Stromal cell of bone marrow (primary cell): ENCODE measurements at regions not wholly inside any gene's neighbourhood (a gene's known extent, or its start where the extent isn't known, plus 50 kb on each side); places are given as distances from the start of the nearest gene placed in this dataset.
A peak's percentile ranks its signal among the peaks of the same experiment; 100 is the strongest.

Experiments used
- DNase-seq: peaks from one replicate; pipeline ENCODE4 v3.0.0-alpha.2; 2012; ENCODE audit warnings: low read depth

GRCh38 chr4:24476282-24476681 is 108.1 kb downstream of the DHX15 start:
- no peak for DNase-seq

- no peak for DNase-seq
Observed at GRCh38 chr4:24475756-24476155, 108.6 kb downstream of the DHX15 start.

GRCh38 chr4:24473309-24473721 is 111.0 kb downstream of the DHX15 start:
- no peak for DNase-seq

- peak; percentile 58 for DNase-seq
Observed at GRCh38 chr4:24472514-24473308, 111.6 kb downstream of the DHX15 start.

GRCh38 chr4:24472161-24472510 is 112.2 kb downstream of the DHX15 start:
- DNase-seq, result no peak

GRCh38 chr4:24471486-24472160 is 112.7 kb downstream of the DHX15 start:
- no peak for DNase-seq

GRCh38 chr4:24470666-24471485 is 113.5 kb downstream of the DHX15 start:
- no peak for DNase-seq

GRCh38 chr4:24468071-24468470 is 116.3 kb downstream of the DHX15 start:
- no peak for DNase-seq

GRCh38 chr4:24464566-24464965 is 119.8 kb downstream of the DHX15 start:
- no peak for DNase-seq

GRCh38 chr4:24456431-24456830 is 127.9 kb downstream of the DHX15 start:
- DNase-seq, result no peak

- no peak for DNase-seq
Observed at GRCh38 chr4:24453951-24454350, 130.4 kb downstream of the DHX15 start.

- DNase-seq, result no peak
Observed at GRCh38 chr4:24451870-24452269, 132.5 kb downstream of the DHX15 start.

- DNase-seq, result no peak
Observed at GRCh38 chr4:24443200-24443599, 141.2 kb downstream of the DHX15 start.

GRCh38 chr4:24440765-24441164 is 143.6 kb downstream of the DHX15 start:
- DNase-seq, result no peak

GRCh38 chr4:24434241-24434640 is 150.1 kb downstream of the DHX15 start:
- no peak for DNase-seq

GRCh38 chr4:24433515-24434214 is 150.7 kb downstream of the DHX15 start:
- DNase-seq, result no peak

- no peak for DNase-seq
Observed at GRCh38 chr4:24428850-24429249, 155.5 kb downstream of the DHX15 start.

- DNase-seq, result no peak
Observed at GRCh38 chr4:24426557-24426956, 157.8 kb downstream of the DHX15 start.

GRCh38 chr4:24425863-24426262 is 158.5 kb downstream of the DHX15 start:
- DNase-seq, result no peak

- DNase-seq, result no peak
Observed at GRCh38 chr4:24423670-24424069, 160.7 kb downstream of the DHX15 start.

GRCh38 chr4:24422644-24423043 is 161.7 kb downstream of the DHX15 start:
- no peak for DNase-seq
